GM18498 (cell line): ENCODE measurements at regions not wholly inside any gene's neighbourhood (a gene's known extent, or its start where the extent isn't known, plus 50 kb on each side); places are given as distances from the start of the nearest gene placed in this dataset.

Source experiments
- ATAC-seq: cut with Tn5 transposase; IDR thresholded peaks from one replicate; pipeline ENCODE4 v1.9.1; 2021; ENCODE audit warnings: mild to moderate bottlenecking, moderate library complexity; ENCODE audit not compliant: unreplicated experiment

- no peak for ATAC-seq
Observed at GRCh38 chr6:2469428-2469827, 224.0 kb upstream of the GMDS start.

GRCh38 chr6:2468601-2468955, 223.2 kb upstream of the GMDS start:
- ATAC-seq, result no peak

GRCh38 chr6:2467929-2468600, 222.7 kb upstream of the GMDS start:
- no peak for ATAC-seq

GRCh38 chr6:2465336-2465735, 219.9 kb upstream of the GMDS start:
- no peak for ATAC-seq

GRCh38 chr6:2464641-2465040, 219.2 kb upstream of the GMDS start:
- ATAC-seq, result no peak

- no peak for ATAC-seq
Observed at GRCh38 chr6:2462831-2463230, 217.4 kb upstream of the GMDS start.

- no peak for ATAC-seq
Observed at GRCh38 chr6:2460216-2460745, 214.9 kb upstream of the GMDS start.

GRCh38 chr6:2454180-2454579, 208.8 kb upstream of the GMDS start:
- ATAC-seq, result no peak

GRCh38 chr6:2450546-2450945, 205.1 kb upstream of the GMDS start:
- no peak for ATAC-seq

- ATAC-seq, result no peak
Observed at GRCh38 chr6:2449572-2449940, 204.2 kb upstream of the GMDS start.

- no peak for ATAC-seq
Observed at GRCh38 chr6:2448826-2449571, 203.6 kb upstream of the GMDS start.

GRCh38 chr6:2447931-2448330, 202.5 kb upstream of the GMDS start:
- ATAC-seq, result no peak

GRCh38 chr6:2447318-2447920, 202.0 kb upstream of the GMDS start:
- no peak for ATAC-seq

- ATAC-seq, result no peak
Observed at GRCh38 chr6:2441601-2442475, 196.4 kb upstream of the GMDS start.

- ATAC-seq, result no peak
Observed at GRCh38 chr6:2440516-2440915, 195.1 kb upstream of the GMDS start.

- ATAC-seq, result no peak
Observed at GRCh38 chr6:2439632-2440031, 194.2 kb upstream of the GMDS start.

GRCh38 chr6:2439082-2439481, 193.7 kb upstream of the GMDS start:
- no peak for ATAC-seq

- no peak for ATAC-seq
Observed at GRCh38 chr6:2436410-2437154, 191.2 kb upstream of the GMDS start.

GRCh38 chr6:2435323-2435722, 189.9 kb upstream of the GMDS start:
- no peak for ATAC-seq

GRCh38 chr6:2434912-2435311, 189.5 kb upstream of the GMDS start:
- no peak for ATAC-seq
